ENCODE measurements at regions not wholly inside any gene's neighbourhood (a gene's known extent, or its start where the extent isn't known, plus 50 kb on each side); places are given as distances from the start of the nearest gene placed in this dataset.
"Not testable (repeated sequence)": the region's sequence is repeated elsewhere in the genome, so short reads cannot be mapped to it uniquely, and the experiment has no call there.

DNA sequence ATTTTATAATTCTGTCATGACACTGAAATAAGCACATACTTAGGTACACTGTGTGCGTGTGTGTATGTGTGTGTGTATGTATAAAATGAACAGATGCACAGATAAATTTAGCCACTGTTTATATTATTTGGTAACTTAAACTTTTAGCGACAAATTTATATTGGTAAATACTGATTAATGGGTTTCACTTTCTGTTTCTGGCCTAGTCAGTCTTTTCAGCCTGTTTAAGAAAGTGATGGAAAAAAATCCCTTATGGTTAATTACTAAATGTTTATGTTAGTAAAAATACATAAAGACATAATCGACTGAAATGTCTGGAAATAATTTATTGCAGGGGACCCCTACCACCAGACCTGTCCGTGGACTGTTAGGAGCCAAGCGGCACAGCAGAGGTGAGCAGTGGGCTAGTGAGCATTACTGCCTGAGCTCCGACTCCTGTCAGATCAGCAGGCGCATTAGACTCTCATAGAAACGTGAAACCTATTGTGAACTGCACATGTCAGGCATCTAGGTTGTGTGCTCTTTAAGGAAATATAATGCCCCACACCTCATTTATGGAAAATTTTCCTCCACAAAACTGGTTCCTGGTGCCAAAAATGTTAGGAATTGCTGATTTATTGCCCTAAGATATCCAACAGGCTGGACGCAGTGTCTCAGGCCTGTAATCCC lies 717.4 kb downstream of the SI start:
- no peaks in the 10 kb centered on the region for H3K27me3 ChIP-seq
- no peaks in the 10 kb centered on the region for H3K4me1 ChIP-seq
- H3K4me3 ChIP-seq (ENCODE audit: low read depth, low read length) = no peak overlapping the region
- H3K36me3 ChIP-seq = no peaks in the 10 kb centered on the region
- no peaks in the 10 kb centered on the region for H3K9me3 ChIP-seq
- DNase-seq = no peak
- TF ChIP-seq, protein P1, sequence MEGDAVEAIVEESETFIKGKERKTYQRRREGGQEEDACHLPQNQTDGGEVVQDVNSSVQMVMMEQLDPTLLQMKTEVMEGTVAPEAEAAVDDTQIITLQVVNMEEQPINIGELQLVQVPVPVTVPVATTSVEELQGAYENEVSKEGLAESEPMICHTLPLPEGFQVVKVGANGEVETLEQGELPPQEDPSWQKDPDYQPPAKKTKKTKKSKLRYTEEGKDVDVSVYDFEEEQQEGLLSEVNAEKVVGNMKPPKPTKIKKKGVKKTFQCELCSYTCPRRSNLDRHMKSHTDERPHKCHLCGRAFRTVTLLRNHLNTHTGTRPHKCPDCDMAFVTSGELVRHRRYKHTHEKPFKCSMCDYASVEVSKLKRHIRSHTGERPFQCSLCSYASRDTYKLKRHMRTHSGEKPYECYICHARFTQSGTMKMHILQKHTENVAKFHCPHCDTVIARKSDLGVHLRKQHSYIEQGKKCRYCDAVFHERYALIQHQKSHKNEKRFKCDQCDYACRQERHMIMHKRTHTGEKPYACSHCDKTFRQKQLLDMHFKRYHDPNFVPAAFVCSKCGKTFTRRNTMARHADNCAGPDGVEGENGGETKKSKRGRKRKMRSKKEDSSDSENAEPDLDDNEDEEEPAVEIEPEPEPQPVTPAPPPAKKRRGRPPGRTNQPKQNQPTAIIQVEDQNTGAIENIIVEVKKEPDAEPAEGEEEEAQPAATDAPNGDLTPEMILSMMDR (IDR thresholded peaks at IDR 0.05; ENCODE audit: low read depth, low read length) = no peak

DNA sequence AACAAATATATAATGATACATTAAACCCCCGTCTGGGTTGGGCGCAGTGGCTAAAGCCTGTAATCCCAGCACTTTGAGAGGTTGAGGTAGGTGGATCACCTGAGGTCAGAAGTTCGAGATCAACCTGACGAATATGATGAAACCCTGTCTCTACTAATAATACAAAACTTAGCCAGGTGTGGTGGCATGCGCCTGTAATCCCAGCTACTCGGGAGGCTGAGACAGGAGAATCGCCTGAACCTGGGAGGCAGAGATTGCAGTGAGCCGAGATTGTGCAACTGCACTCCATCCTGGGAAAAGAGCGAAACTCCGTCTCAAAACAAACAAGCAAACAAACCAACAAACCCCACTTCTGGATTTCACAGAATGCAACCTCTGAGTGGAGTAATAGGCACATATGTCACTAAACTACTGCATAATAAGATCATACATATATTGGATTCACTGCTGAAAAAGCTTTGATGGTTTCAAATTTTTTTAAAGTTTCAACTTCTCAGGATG lies 718.2 kb downstream of the SI start:
- Histone ChIP-seq H3K4me1 (no peaks in the 10 kb centered on the region), H3K27me3 (no peaks in the 10 kb centered on the region), H3K36me3 (no peaks in the 10 kb centered on the region), H3K9me3 (no peaks in the 10 kb centered on the region), H3K4me3 (ENCODE audit: low read depth, low read length) (no peak overlapping the region)
- TF ChIP-seq, protein P1 (IDR thresholded peaks at IDR 0.05; ENCODE audit: low read depth, low read length) = no peak
- DNase-seq = no peak

DNA sequence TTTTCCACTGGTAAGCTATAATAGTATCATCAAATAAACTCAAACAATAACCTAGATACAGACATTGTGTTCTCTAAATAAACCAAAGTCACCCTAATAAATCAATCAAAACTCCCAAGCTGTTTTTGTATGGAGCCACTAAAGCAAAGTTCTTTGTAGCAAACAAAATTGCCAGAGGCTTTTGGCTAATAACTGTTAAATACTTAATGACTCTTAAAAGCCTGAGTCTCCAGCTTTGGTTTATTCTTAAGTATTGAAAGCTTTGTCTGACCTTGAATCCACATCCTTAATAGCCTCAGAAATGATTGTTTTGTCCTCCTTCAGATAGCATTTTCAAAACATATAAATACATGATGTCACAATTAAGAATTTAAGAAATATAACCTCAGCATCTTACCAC lies 725.3 kb downstream of the SI start:
- DNase-seq = no peak
- H3K27me3 ChIP-seq = no peaks in the 10 kb centered on the region
- no peak overlapping the region for H3K4me3 ChIP-seq (ENCODE audit: low read depth, low read length)
- TF ChIP-seq, protein P1 (IDR thresholded peaks at IDR 0.05; ENCODE audit: low read depth, low read length) = no peak
- no peaks in the 10 kb centered on the region for H3K4me1 ChIP-seq
- H3K9me3 ChIP-seq = no peaks in the 10 kb centered on the region
- H3K36me3 ChIP-seq = no peaks in the 10 kb centered on the region

DNA sequence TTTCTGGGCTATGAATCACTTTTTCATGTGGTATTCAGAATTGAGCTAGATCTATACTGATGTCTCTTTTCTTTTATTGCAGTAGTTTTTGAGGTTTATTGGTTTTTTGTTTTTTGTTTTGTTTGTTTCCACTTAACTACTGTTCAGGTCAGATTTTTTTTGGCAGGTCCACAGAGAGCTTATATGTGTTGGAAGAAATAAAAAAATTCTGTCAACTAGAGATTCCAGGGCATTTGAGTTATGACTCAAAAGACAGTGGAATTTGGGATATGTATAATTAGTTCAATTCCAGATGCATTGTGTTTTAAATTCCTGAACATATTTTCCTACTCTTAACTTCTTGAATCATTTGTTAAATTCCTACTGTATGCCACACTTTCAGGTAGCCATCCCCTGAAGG lies 727.2 kb downstream of the SI start:
- Histone ChIP-seq H3K4me3 (ENCODE audit: low read depth, low read length) (no peak overlapping the region), H3K4me1 (no peaks in the 10 kb centered on the region), H3K9me3 (no peaks in the 10 kb centered on the region), H3K36me3 (no peaks in the 10 kb centered on the region), H3K27me3 (no peaks in the 10 kb centered on the region)
- DNase-seq = no peak
- TF ChIP-seq, protein P1 (IDR thresholded peaks at IDR 0.05; ENCODE audit: low read depth, low read length) = no peak

DNA sequence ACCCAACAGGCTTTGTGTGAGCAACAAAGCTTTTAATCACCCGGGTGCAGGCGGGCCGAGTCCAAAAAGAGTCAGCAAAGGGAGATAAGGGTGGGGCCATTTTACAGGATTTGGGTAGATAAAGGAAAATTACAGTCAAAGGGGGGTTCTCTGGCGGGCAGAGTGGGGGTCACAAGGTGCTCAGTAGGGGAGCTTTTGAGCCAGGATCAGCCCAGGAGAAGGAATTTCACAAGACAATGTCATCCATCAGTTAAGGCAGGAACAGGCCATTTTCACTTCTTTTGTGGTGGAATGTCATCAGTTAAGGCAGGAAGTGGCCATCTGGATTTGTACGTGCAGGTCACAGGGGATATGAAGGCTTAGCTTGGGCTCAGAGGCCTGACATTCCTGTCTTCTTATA lies 736.1 kb downstream of the SI start:
- not testable (repeated sequence) for H3K9me3 ChIP-seq; H3K4me3 ChIP-seq (ENCODE audit: low read depth, low read length); H3K27me3 ChIP-seq; H3K4me1 ChIP-seq; DNase-seq; H3K36me3 ChIP-seq

DNA sequence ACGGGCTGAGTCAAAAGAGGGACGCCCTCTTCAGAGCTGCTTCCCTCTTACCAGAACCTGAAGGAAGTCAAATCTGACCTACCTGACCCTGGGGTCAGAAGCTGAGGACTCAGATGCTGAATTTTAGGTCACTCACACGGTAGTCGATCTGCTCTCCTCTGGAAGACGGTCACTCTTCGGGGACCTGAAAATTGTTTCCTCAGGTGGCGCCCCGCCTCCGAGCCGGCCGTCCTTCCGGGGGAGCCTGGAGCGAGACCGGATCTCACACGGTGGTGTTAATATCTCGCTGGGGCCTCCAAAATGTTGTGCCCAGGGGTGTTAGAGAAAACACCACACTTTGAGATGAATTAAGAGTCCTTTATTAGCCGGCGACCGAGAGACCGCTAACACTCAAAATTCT lies 737.2 kb downstream of the SI start:
- H3K4me1 ChIP-seq = no peaks in the 10 kb centered on the region
- no peaks in the 10 kb centered on the region for H3K27me3 ChIP-seq
- no peak for DNase-seq

More for the DNA sequence above, 737.2 kb downstream of the SI start:
- no peaks in the 10 kb centered on the region for H3K9me3 ChIP-seq
- no peaks in the 10 kb centered on the region for H3K36me3 ChIP-seq
- TF ChIP-seq, protein P1 (IDR thresholded peaks at IDR 0.05; ENCODE audit: low read depth, low read length) = no peak
- H3K4me3 ChIP-seq (ENCODE audit: low read depth, low read length) = no peak overlapping the region

All from BE2C (cell line).